Activated CD4-positive, alpha-beta T cell treated with anti-CD3 and anti-CD28 coated beads, Interleukin-2, Interleukin-4, amounts not matched to agents 100 ng/mL and 50 ng/mL, durations not matched to agents 16 hours and 8 hours (primary cell): ENCODE measurements at regions not wholly inside any gene's neighbourhood (a gene's known extent, or its start where the extent isn't known, plus 50 kb on each side); places are given as distances from the start of the nearest gene placed in this dataset.

ENCODE experiments used
- DNase-seq: peaks from one replicate; pipeline ENCODE4 v3.0.0-alpha.2; 2020; ENCODE audit warnings: low spot score

GRCh38 chr6:25038300-25038699, 102.5 kb upstream of the RIPOR2 start:
- DNase-seq: no peak

DNA sequence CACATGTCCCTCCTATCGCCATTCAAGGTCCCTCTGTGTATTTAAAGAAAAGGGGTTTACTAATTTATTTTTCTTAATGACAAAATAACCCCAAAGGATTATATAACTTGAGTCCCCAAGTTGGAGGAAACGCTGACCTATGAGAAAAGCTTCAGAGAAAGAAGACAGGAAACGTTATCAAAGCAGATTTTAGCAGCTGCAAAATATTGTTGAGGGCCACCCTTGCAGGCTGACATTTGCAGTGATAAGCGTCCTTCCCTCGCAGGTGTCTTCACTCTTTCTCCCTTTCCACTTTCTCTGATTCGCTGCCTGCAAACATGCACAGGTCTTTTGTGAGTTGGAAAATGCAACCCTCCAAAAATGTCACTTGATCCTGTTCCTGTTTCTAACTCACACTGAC, 103.2 kb upstream of the RIPOR2 start:
- DNase-seq: no peak

- DNase-seq: no peak
These were observed 105.8 kb upstream of the RIPOR2 start for GRCh38 chr6:25041485-25042035.

GRCh38 chr6:25042036-25042521, 106.3 kb upstream of the RIPOR2 start:
- peak; percentile 31 for DNase-seq

DNA sequence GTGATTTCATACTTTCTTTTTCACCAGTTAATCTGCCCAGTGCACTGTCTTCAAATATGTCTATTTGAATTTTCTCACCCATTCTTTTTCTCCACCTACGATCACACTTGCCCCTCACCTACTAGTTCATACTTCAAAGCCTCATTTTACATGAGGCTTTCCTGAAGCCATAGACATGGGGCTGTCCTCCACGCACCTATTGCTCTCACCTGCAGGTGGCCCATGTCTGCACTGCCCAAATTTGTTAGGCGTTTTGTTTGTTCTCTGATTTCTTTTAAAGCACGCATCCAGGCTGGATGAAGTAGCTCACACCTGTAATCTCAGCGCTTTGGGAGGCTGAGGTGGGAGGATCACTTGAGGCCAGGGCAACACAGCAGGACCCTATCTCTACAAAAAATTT, 106.8 kb upstream of the RIPOR2 start:
- DNase-seq: no peak

DNA sequence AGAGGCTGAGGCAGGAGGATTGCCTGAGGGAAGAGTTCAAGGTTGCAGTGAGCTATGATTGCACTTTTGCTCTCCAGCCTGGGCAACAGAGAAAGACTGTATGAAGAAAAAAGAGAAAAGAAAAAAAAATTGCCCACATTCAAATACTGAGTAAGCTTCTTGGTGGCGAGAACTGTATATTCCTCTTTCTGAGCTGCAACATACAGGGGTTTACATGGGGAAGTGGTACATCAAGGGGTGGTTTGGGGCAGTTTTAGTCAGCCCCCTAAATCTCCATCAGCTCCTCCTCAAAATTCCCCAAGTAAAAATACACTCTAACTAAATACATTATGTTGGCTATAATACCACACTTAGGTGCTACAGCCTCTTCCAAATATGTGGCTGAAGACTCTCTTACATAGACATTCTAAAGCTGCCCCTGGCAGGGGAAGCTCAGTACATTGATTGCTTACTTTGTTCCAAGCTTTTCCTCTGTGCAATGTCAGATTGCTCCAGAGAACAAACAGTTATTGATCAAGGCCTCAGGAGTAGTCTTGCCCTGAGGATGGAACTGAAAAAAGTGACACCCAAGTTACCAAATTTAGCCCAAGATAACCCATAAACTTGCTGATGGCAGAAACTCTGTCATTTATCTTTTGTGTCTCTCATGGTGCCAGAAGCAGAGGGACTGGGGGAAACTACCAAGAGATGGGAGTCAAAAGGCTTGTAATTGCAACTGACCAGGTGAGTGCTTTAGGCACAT, 107.4 kb upstream of the RIPOR2 start:
- DNase-seq: no peak

- DNase-seq: no peak
These were observed 108.1 kb upstream of the RIPOR2 start for GRCh38 chr6:25043892-25044291.

GRCh38 chr6:25046942-25047341, 111.2 kb upstream of the RIPOR2 start:
- DNase-seq: no peak

DNA sequence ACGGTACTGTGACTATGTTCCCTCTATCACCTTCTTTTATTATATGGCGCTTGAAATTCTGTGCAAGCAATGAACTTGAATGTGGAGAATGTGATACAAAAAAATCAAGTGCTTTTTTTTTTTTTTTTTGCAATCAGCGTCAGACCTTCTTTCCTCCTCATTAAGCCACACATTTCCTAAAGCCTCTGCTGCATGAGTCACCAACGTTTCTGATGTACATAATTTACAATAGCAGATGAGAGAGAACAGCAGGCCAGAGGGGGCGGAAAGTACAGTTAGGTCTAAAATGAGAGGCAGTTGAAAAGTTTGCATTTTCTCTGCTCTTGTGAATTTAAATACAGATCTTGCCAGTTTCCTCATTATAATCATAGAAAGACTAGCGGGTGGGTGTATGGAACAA, 114.6 kb upstream of the RIPOR2 start:
- peak; percentile 79 for DNase-seq

- no peak for DNase-seq
These were observed 115.3 kb upstream of the RIPOR2 start for GRCh38 chr6:25051083-25051482.

- DNase-seq: no peak
These were observed 116.4 kb upstream of the RIPOR2 start for GRCh38 chr6:25052181-25052580.

GRCh38 chr6:25053875-25054371, 118.2 kb upstream of the RIPOR2 start:
- DNase-seq: peak; percentile 37

DNA sequence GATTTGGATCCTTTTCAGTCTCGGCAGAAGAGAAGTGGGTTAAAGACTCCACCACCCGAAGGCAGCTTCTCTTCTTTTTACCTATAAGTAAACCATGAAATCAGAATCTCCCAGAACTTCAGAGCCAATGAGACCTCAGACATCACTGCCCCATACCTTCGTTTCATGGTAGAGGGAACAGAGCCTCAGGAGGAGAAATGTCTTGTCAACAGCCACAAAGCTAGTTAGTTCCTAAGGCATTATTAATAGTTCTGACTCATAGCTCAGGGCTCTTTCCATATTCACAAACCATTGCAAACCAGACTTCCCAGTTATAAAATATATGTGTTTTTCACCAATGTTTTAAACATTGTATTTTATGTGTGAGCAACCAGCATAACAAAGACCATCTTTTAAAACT, 118.7 kb upstream of the RIPOR2 start:
- DNase-seq: no peak

- DNase-seq: peak; percentile 91
These were observed 120.4 kb upstream of the RIPOR2 start for GRCh38 chr6:25056130-25056529.

GRCh38 chr6:25057111-25057905, 121.5 kb upstream of the RIPOR2 start:
- no peak for DNase-seq

DNA sequence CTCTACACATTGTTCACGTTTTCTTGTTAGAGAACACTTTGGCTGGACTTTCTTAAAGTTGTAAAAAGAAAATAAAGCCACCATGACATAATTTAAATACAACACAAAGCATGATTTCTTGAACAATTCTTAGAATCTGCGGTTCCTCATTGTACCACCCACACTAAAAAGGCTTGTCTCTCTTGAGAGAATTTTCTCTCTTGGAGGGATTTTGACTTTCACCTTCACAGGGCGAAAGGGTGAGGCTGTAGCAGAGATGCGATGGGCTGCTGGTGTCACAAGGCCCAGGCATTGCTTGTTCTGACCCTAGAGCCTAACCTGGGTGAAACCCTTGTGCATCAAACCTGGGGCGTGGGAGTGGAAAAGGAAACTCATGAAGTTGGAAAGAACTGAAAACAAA, 122.7 kb upstream of the RIPOR2 start:
- DNase-seq: no peak

GRCh38 chr6:25058941-25059340, 123.2 kb upstream of the RIPOR2 start:
- DNase-seq: no peak

GRCh38 chr6:25060522-25060921, 124.8 kb upstream of the RIPOR2 start:
- DNase-seq: no peak

DNA sequence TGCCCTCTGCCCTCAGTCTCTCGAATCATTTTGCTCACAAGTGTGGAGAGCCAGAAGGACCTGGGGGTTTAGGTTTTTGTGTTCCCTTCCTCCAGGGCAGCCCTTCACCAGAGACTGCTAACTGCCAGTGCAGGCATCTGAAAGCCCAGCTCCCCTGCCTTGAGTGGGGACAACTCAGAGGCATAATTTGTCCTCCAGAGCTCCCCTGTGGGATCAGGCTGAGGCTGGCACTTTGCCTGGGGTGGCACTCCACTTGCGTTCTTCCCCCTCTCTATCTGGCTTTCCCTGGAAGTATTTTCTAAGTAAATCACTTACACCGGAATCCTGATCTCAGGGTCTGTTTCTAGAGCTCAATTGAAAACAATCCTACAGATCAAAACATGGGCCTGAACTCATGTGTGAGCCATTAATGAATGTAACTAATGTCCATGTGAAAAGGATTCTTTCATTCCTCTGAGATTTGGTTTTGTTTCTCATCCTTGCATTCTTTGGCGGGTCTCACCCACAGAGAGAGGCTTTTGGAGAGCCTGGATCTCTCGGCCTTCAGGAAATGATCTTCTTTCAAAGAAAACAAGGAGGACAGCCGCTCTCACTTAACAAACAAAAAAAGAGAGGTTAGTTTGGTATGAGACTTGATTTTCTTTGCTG, 125.7 kb upstream of the RIPOR2 start:
- no peak for DNase-seq

DNA sequence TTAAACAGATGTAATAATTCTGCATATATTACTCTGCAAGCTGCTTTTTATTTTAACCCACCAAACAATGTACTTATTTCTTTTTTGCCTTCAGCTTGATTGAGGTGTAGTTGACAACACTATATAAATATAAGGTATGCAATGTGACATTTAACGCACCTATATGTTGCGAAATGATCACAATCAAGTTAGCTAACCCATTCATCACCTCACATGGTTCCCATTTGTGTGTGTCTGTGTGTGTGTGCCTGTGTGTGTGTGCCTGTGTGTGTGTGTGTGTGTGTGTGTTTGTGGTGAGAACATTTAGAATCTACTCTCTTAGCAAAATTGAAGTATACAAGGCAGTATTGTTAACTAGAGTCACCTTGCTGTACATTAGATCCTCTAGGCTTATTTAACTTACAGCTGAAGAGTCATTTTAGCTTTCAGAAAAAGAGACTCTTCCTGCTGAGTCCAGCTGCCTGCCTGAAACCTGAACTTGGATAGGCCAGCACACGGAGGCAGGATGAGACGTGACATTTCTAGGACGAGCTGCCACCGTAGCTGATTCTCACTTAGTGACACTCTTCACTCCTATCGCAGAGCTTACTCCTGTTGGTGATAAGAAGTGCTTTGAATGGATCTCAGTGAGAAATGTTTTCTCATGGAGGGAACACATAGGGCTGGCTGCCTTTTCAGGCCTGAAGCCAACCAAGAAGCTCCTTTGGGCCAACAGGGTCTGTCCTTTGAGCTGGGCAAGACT, 126.5 kb upstream of the RIPOR2 start:
- DNase-seq: no peak

GRCh38 chr6:25064006-25064405, 128.2 kb upstream of the RIPOR2 start:
- no peak for DNase-seq

DNA sequence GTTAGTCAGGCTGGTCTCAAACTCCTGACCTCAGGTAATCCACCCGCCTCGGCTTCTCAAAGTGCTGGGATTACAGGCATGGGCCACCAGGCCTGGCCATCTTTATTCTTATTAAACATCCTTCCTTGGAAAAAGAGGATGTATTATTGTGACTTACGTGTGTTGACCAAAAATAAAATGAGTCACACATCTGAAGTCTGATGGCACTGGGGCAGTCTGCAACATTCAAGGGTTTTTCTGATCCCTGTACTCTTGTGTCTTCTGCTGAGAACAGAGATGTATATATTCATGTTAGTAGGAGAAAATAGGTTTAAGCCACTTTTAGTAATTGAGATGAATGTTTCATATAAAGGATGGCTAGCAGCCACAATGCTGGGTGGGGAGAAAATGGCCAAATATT, 129.9 kb upstream of the RIPOR2 start:
- no peak for DNase-seq
